ENCODE measurements at regions not wholly inside any gene's neighbourhood (a gene's known extent, or its start where the extent isn't known, plus 50 kb on each side); places are given as distances from the start of the nearest gene placed in this dataset.

GRCh38 chr1:103266036-103266435, 157.7 kb upstream of the COL11A1 start:
- Histone ChIP-seq H2AFZ (ENCODE audit: control insufficient read depth, low read depth, low read length) (no peak overlapping the region), H4K20me1 (ENCODE audit: control insufficient read depth, insufficient read depth) (no peaks in the 10 kb centered on the region), H3K4me1 (ENCODE audit: control insufficient read depth, insufficient read depth, low read length) (no peaks in the 10 kb centered on the region), H3K36me3 (ENCODE audit: control insufficient read depth in 2 of 2, insufficient read depth in 2 of 2, low read length in 1 of 2) (no peaks in the 10 kb centered on the region), H3K27ac (ENCODE audit: control insufficient read depth, insufficient read depth) (no peak overlapping the region), H3K4me3 (no peak overlapping the region), H3K4me2 (ENCODE audit: control insufficient read depth, insufficient read depth) (no peak overlapping the region), H3K9ac (ENCODE audit: control insufficient read depth, insufficient read depth, low read length) (no peak overlapping the region), H3K27me3 (replicated peaks in 1 of 2; ENCODE audit: control insufficient read depth in 2 of 2, insufficient read depth in 2 of 2, low read length in 1 of 2) (no peaks in the 10 kb centered on the region), H3K79me2 (ENCODE audit: control insufficient read depth, insufficient read depth, low read length) (no peaks in the 10 kb centered on the region), H3K9me3 (replicated peaks; ENCODE audit: control insufficient read depth, insufficient read depth, low read length) (no peaks in the 10 kb centered on the region)
- intact Hi-C loops (cut with micrococcal nuclease; ENCODE audit: unreplicated experiment) (no loop called here), in situ Hi-C loops (cut with MboI) (no loop called here)
- CTCF ChIA-PET: no interaction called here
- SMC1A ChIA-PET (ENCODE audit: uncharacterized antibody, unreplicated experiment): interaction anchor here (1.4 kb wide), 1 partner anchor 13 kb away, joined by 4 read pairs; no protein-coding TSS in a partner anchor
- no TSS peak for BruUV-seq (replicated peaks)
- RAD21 ChIA-PET (ENCODE audit: unreplicated experiment): no interaction called here
- ATAC-seq: no peak
- POLR2A ChIA-PET: no interaction called here
- TF ChIP-seq CUX1 (IDR thresholded peaks at IDR 0.05; ENCODE audit: insufficient replicate concordance, low read depth, low read length): no peak
- FAIRE-seq: no peak
- no peak for DNase-seq (ENCODE audit: low read depth, low spot score)

- no peaks in the 10 kb centered on the region for H3K4me1 ChIP-seq (ENCODE audit: control insufficient read depth, insufficient read depth, low read length)
- no peak overlapping the region for H3K27ac ChIP-seq (ENCODE audit: control insufficient read depth, insufficient read depth)
- no peaks in the 10 kb centered on the region for H3K27me3 ChIP-seq (replicated peaks in 1 of 2; ENCODE audit: control insufficient read depth in 2 of 2, insufficient read depth in 2 of 2, low read length in 1 of 2)
- no peak overlapping the region for H3K4me2 ChIP-seq (ENCODE audit: control insufficient read depth, insufficient read depth)
- ATAC-seq: no peak
- no peak for FAIRE-seq
- no peaks in the 10 kb centered on the region for H4K20me1 ChIP-seq (ENCODE audit: control insufficient read depth, insufficient read depth)
- TF ChIP-seq YBX1 (IDR thresholded peaks at IDR 0.05): no peak
- no peak for TF ChIP-seq TCF7 (IDR thresholded peaks at IDR 0.05; ENCODE audit: borderline replicate concordance)
- TF ChIP-seq RELA (IDR thresholded peaks at IDR 0.05; ENCODE audit: borderline replicate concordance, partially characterized antibody): no peak
- no peak for TF ChIP-seq GATAD2B (conservative IDR thresholded peaks at IDR 0.05; ENCODE audit: low read depth)
- TF ChIP-seq ZBED1 (IDR thresholded peaks at IDR 0.05; ENCODE audit: borderline replicate concordance): no peak
- no peak for TF ChIP-seq IRF5 (IDR thresholded peaks at IDR 0.05; ENCODE audit: borderline replicate concordance)
- H2AFZ ChIP-seq (ENCODE audit: control insufficient read depth, low read depth, low read length): no peak overlapping the region
- POLR2A ChIA-PET: no interaction called here
- no peaks in the 10 kb centered on the region for H3K9me3 ChIP-seq (replicated peaks; ENCODE audit: control insufficient read depth, insufficient read depth, low read length)
- intact Hi-C loops (cut with micrococcal nuclease; ENCODE audit: unreplicated experiment) (no loop called here), in situ Hi-C loops (cut with MboI) (no loop called here)
- H3K4me3 ChIP-seq: no peak overlapping the region
- no peaks in the 10 kb centered on the region for H3K79me2 ChIP-seq (ENCODE audit: control insufficient read depth, insufficient read depth, low read length)
- no TSS peak for BruUV-seq (replicated peaks)
- H3K9ac ChIP-seq (ENCODE audit: control insufficient read depth, insufficient read depth, low read length): no peak overlapping the region
- H3K36me3 ChIP-seq (ENCODE audit: control insufficient read depth in 2 of 2, insufficient read depth in 2 of 2, low read length in 1 of 2): no peaks in the 10 kb centered on the region
- SMC1A ChIA-PET (ENCODE audit: uncharacterized antibody, unreplicated experiment): interaction anchor here (1.4 kb wide), 1 partner anchor 13 kb away, joined by 4 read pairs; no protein-coding TSS in a partner anchor
- RAD21 ChIA-PET (ENCODE audit: unreplicated experiment): no interaction called here
- CTCF ChIA-PET: no interaction called here
- DNase-seq (ENCODE audit: low read depth, low spot score): no peak
Measured at GRCh38 chr1:103265551-103265950, 157.2 kb upstream of the COL11A1 start.
